ENCODE measurements at regions not wholly inside any gene's neighbourhood (a gene's known extent, or its start where the extent isn't known, plus 50 kb on each side); places are given as distances from the start of the nearest gene placed in this dataset.
"Not testable (repeated sequence)": the region's sequence is repeated elsewhere in the genome, so short reads cannot be mapped to it uniquely, and the experiment has no call there.

GRCh38 chr1:146522345-146522744 is 293.5 kb upstream of the NOTCH2NLA start:
- TF ChIP-seq, protein P1, sequence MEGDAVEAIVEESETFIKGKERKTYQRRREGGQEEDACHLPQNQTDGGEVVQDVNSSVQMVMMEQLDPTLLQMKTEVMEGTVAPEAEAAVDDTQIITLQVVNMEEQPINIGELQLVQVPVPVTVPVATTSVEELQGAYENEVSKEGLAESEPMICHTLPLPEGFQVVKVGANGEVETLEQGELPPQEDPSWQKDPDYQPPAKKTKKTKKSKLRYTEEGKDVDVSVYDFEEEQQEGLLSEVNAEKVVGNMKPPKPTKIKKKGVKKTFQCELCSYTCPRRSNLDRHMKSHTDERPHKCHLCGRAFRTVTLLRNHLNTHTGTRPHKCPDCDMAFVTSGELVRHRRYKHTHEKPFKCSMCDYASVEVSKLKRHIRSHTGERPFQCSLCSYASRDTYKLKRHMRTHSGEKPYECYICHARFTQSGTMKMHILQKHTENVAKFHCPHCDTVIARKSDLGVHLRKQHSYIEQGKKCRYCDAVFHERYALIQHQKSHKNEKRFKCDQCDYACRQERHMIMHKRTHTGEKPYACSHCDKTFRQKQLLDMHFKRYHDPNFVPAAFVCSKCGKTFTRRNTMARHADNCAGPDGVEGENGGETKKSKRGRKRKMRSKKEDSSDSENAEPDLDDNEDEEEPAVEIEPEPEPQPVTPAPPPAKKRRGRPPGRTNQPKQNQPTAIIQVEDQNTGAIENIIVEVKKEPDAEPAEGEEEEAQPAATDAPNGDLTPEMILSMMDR (conservative IDR thresholded peaks at IDR 0.05; ENCODE audit: low read depth in 2 of 2): not testable (repeated sequence)
- TF ChIP-seq EZH2phosphoT487 (IDR thresholded peaks at IDR 0.05; ENCODE audit: unreplicated experiment); REST (IDR thresholded peaks at IDR 0.05; ENCODE audit: unreplicated experiment); POLR2AphosphoS5 (IDR thresholded peaks at IDR 0.05; ENCODE audit: low read depth); EZH2 (IDR thresholded peaks at IDR 0.05; ENCODE audit: low read depth, unreplicated experiment); JUNB (IDR thresholded peaks at IDR 0.05; ENCODE audit: unreplicated experiment); CREB1 (CRISPR knock-in tag; IDR thresholded peaks at IDR 0.05; ENCODE audit: low read depth); ZNF331 (CRISPR knock-in tag; IDR thresholded peaks at IDR 0.05; ENCODE audit: low read depth); NANOG (IDR thresholded peaks at IDR 0.05; ENCODE audit: borderline replicate concordance): not testable (repeated sequence)
- TF ChIP-seq, protein P2, sequence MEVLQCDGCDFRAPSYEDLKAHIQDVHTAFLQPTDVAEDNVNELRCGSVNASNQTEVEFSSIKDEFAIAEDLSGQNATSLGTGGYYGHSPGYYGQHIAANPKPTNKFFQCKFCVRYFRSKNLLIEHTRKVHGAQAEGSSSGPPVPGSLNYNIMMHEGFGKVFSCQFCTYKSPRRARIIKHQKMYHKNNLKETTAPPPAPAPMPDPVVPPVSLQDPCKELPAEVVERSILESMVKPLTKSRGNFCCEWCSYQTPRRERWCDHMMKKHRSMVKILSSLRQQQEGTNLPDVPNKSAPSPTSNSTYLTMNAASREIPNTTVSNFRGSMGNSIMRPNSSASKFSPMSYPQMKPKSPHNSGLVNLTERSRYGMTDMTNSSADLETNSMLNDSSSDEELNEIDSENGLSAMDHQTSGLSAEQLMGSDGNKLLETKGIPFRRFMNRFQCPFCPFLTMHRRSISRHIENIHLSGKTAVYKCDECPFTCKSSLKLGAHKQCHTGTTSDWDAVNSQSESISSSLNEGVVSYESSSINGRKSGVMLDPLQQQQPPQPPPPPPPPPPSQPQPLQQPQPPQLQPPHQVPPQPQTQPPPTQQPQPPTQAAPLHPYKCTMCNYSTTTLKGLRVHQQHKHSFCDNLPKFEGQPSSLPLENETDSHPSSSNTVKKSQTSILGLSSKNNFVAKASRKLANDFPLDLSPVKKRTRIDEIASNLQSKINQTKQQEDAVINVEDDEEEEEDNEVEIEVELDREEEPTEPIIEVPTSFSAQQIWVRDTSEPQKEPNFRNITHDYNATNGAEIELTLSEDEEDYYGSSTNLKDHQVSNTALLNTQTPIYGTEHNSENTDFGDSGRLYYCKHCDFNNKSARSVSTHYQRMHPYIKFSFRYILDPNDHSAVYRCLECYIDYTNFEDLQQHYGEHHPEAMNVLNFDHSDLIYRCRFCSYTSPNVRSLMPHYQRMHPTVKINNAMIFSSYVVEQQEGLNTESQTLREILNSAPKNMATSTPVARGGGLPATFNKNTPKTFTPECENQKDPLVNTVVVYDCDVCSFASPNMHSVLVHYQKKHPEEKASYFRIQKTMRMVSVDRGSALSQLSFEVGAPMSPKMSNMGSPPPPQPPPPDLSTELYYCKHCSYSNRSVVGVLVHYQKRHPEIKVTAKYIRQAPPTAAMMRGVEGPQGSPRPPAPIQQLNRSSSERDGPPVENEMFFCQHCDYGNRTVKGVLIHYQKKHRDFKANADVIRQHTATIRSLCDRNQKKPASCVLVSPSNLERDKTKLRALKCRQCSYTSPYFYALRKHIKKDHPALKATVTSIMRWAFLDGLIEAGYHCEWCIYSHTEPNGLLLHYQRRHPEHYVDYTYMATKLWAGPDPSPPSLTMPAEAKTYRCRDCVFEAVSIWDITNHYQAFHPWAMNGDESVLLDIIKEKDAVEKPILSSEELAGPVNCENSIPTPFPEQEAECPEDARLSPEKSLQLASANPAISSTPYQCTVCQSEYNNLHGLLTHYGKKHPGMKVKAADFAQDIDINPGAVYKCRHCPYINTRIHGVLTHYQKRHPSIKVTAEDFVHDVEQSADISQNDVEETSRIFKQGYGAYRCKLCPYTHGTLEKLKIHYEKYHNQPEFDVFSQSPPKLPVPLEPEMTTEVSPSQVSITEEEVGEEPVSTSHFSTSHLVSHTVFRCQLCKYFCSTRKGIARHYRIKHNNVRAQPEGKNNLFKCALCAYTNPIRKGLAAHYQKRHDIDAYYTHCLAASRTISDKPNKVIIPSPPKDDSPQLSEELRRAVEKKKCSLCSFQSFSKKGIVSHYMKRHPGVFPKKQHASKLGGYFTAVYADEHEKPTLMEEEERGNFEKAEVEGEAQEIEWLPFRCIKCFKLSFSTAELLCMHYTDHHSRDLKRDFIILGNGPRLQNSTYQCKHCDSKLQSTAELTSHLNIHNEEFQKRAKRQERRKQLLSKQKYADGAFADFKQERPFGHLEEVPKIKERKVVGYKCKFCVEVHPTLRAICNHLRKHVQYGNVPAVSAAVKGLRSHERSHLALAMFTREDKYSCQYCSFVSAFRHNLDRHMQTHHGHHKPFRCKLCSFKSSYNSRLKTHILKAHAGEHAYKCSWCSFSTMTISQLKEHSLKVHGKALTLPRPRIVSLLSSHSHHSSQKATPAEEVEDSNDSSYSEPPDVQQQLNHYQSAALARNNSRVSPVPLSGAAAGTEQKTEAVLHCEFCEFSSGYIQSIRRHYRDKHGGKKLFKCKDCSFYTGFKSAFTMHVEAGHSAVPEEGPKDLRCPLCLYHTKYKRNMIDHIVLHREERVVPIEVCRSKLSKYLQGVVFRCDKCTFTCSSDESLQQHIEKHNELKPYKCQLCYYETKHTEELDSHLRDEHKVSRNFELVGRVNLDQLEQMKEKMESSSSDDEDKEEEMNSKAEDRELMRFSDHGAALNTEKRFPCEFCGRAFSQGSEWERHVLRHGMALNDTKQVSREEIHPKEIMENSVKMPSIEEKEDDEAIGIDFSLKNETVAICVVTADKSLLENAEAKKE (CRISPR knock-in tag; IDR thresholded peaks at IDR 0.05): not testable (repeated sequence)
- TF ChIP-seq, protein P3, sequence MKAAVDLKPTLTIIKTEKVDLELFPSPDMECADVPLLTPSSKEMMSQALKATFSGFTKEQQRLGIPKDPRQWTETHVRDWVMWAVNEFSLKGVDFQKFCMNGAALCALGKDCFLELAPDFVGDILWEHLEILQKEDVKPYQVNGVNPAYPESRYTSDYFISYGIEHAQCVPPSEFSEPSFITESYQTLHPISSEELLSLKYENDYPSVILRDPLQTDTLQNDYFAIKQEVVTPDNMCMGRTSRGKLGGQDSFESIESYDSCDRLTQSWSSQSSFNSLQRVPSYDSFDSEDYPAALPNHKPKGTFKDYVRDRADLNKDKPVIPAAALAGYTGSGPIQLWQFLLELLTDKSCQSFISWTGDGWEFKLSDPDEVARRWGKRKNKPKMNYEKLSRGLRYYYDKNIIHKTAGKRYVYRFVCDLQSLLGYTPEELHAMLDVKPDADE (IDR thresholded peaks at IDR 0.05): not testable (repeated sequence)
